ENCODE measurements at regions not wholly inside any gene's neighbourhood (a gene's known extent, or its start where the extent isn't known, plus 50 kb on each side); places are given as distances from the start of the nearest gene placed in this dataset.
A peak's percentile ranks its signal among the peaks of the same experiment; 100 is the strongest.

- no peak for DNase-seq
Measured at GRCh38 chr14:100638211-100638855, 51.1 kb upstream of the BEGAIN start.

- DNase-seq = no peak
Measured at GRCh38 chr14:100639280-100639679, 52.1 kb upstream of the BEGAIN start.

GRCh38 chr14:100640471-100641273 lies 53.5 kb upstream of the BEGAIN start:
- no peak for DNase-seq

GRCh38 chr14:100641274-100641860 lies 54.1 kb upstream of the BEGAIN start:
- no peak for DNase-seq

GRCh38 chr14:100643426-100643825 lies 56.2 kb upstream of the BEGAIN start:
- DNase-seq = no peak

- no peak for DNase-seq
Measured at GRCh38 chr14:100644383-100644782, 57.2 kb upstream of the BEGAIN start.

GRCh38 chr14:100644784-100645183 lies 57.6 kb upstream of the BEGAIN start:
- DNase-seq = no peak

- peak; percentile 89 for DNase-seq
Measured at GRCh38 chr14:100645196-100645981, 58.2 kb upstream of the BEGAIN start.

GRCh38 chr14:100645982-100646314 lies 58.7 kb upstream of the BEGAIN start:
- no peak for DNase-seq

GRCh38 chr14:100648474-100649172 lies 61.4 kb upstream of the BEGAIN start:
- no peak for DNase-seq

- no peak for DNase-seq
Measured at GRCh38 chr14:100649173-100649519, 61.9 kb upstream of the BEGAIN start.

GRCh38 chr14:100651999-100652508 lies 64.8 kb upstream of the BEGAIN start:
- no peak for DNase-seq

GRCh38 chr14:100652744-100653143 lies 65.5 kb upstream of the BEGAIN start:
- no peak for DNase-seq

- DNase-seq = no peak
Measured at GRCh38 chr14:100653409-100653808, 66.2 kb upstream of the BEGAIN start.

GRCh38 chr14:100654025-100654813 lies 67.0 kb upstream of the BEGAIN start:
- no peak for DNase-seq

- peak; percentile 57 to 79 for DNase-seq
Measured at GRCh38 chr14:100654814-100655740, 67.9 kb upstream of the BEGAIN start.

- DNase-seq = no peak
Measured at GRCh38 chr14:100655741-100656085, 68.5 kb upstream of the BEGAIN start.

GRCh38 chr14:100656996-100657395 lies 69.7 kb upstream of the DLK1 start:
- no peak for DNase-seq

- DNase-seq = no peak
Measured at GRCh38 chr14:100657780-100658179, 68.9 kb upstream of the DLK1 start.

- no peak for DNase-seq
Measured at GRCh38 chr14:100658181-100658886, 68.4 kb upstream of the DLK1 start.
